ENCODE measurements at regions not wholly inside any gene's neighbourhood (a gene's known extent, or its start where the extent isn't known, plus 50 kb on each side); places are given as distances from the start of the nearest gene placed in this dataset.
"Not testable (repeated sequence)": the region's sequence is repeated elsewhere in the genome, so short reads cannot be mapped to it uniquely, and the experiment has no call there.

DNA sequence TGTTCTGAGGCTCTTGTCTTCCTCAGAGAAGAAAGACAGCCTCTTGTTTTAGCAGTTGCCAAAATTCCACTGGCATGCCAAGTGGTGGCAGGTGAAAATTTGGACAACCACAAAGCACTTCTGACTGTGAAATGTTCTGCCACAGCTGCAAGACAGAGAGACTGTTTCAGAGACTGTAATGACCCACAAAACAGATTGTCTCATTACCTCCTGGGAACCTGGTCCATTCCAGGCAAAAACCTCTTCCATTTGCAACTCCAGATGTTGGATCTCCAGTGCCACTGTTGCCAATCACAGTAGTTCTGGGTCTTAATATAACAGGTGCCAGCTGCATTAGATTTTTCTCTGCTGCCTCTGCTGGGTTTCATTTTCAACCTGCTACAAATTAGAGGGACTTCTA is 911.5 kb downstream of the UQCRFS1 start:
- no peak for DNase-seq

DNA sequence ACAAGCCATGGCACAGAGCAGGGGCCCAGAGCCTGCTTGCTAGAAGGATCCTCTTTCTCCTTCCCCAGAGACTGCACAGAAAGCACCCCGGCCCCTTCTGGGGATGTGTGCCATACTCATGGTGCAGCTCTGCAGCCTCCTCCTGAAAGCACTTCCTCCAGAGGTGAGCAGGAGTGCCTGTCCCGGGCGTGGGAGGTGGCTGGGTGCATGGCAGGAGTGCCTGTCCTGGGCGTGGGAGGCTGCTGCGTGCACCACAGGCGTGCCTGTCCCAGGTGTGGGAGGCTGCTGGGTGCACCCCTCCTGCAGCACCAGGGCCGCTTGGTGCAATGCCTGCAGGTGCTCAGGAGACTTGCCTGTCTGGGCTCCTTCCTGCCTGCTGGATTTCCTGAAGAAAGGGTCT is 913.3 kb downstream of the UQCRFS1 start:
- no peak for DNase-seq

DNA sequence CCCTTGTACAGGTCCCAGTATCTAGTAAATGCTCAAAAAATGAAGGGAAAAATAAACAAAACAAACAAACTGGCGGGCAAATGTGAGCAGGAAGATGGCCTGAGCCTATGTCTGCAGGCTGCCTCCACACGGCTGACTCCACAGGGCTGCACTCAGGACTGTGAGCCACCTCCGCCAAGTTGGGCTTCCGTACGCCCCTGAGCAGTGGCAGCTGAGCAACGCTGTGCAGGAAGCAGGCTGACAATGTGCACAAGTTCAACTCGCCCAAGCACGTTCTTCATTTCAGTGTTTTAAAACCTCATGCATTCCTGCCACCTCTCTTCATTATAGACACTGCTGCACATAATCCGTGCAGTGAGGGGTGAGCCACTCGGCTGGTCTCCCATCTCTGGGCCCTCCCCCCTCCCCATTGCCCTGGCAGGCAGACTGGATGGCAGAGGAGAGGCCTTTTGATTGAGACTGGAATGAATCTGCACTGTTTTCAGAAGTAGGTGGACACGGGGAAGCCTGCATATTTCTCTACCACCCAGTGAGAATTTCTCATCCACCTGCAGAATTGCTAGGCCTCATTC is 915.3 kb downstream of the UQCRFS1 start:
- no peak for DNase-seq

DNA sequence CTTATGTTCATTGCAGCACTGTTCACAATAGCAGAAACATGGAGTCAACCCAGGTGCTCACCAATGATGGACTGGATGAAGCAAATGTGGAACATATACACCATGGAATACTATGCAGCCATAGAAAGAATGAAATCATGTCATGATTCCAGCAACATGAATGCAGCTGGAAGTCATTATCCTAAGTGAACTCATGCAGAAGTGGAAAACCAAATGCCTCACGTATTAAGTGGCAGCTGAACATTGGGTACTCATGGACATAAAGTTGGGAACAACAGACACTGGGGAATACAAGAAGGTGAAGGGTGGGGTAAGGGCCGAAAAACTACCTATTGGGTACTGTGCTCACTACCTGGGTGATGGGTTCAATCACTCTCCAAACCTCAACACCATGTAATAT is 915.9 kb downstream of the UQCRFS1 start:
- no peak for DNase-seq

DNA sequence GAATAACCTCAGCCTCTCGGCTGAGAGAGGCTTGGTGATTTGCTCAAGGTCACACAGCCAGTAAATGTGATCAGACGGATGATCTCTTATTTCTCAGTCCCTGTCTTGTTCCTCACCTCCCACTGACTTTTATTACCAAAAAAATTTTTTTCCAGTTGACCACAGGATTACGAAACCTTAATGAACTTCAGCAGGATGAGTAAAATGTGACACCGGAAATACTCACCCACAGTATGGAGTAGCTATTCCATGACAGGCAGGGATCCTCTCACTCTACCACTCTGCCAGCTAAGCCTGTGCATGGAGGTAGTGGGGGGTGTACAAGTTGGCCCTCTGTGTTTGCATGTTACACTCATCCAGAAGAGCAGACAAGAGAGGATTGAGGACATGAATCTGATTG is 916.4 kb downstream of the UQCRFS1 start:
- DNase-seq = no peak

DNA sequence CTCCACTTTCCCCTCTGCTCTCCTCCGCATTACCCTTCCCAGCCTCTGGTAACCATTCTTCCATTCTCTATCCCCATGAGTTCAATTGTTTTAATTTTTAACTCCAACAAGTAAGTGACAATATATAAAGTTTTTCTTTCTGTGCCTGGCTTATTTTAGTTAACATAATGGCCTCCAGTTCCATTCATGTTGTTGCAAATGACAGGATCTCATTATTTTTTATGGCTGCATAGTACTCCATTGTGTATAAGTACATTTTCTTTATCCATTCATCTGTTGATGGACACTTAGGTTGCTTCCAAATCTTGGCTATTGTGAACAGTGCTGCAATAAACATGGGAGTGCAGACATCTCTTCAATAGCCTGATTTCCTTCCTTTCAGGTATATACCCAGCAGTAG is 918.0 kb downstream of the UQCRFS1 start:
- DNase-seq = not testable (repeated sequence)

DNA sequence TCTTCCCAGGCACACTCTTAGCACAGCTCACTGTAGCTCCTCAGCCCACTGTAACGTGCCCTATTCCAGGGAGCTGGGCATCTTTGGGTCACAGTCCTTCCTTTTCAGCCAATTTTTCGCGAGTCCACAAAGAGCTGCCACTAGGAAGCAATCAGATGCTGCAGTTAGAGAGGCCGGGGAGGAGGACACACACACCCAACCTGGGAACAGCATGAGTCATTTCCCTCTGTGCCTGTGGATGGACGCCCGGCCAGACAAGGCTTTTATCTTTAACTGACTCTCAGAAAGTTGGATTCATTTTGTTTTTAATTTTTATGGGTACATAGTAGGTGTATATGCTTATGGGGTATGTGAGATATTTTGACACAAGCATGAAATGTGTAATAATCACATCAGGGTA is 918.6 kb downstream of the UQCRFS1 start:
- no peak for DNase-seq

DNA sequence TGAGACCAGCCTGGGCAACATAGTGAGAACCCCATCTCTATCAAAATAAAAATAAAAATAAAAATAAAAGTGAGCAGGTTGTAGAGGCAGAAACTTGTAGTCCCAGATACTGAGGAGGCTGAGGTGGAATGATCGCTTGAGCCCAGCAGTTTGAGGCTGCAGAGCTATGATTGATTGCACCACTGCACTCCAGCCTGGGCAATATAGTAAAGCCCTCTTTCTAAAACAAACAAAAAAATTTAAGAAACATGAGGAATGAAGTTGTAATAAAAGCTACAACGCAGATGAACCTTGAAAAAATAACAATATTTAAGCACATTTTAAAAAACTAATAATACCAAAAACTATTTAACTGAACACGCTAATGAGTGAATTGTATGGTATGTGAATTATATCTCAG is 919.3 kb downstream of the UQCRFS1 start:
- no peak for DNase-seq

DNA sequence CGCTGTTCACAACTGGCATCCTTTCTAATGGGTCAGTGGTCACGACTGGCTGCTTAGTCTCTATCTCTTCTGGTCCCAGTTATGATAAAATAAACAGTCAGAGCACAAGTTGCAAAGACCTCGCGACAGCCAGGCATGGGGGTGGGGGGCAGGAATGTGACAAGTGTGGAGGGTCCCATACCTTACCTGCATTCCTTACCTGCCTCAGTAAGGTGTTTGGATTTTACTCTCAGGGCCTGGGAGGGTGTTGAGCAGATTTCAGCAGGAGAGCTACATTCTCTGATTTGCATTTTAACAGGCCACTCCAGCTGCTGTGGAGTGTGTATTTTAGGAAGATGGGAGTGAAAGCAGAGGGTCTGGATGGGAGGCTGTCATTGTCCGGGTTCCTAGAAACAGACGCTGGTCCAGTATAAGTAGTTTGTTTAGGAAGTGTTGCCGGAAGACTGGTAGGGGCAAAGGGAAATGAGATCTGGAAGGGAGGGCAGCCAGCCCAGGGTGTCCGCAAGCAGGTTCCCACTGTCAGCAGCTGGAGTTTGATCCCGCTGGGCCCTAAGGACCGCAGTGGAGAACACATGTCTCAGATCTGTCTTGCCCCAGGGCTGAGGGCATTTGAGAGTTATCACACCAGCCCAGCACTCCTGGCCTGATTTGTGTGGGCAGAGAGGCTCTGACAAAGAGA is 920.0 kb downstream of the UQCRFS1 start:
- peak; percentile 84 for DNase-seq

DNA sequence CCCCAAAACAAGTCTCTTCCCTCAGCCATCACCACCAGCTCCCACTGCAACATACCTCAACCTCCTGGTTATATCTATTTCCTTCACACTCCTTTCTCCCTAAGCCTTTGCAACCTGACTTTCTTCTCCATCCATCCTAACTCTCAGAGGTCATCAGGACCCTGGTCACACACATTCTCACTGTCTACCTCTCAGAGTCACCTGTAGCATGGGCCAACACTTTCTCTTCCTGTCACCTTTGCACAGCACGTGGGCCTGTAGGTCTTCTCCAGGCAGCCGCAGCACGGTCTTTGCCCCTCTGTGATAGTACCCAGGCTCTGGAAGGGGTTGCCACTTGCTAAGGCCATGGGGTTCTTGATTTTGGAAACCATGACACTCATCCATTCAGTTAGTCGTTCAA is 921.1 kb downstream of the UQCRFS1 start:
- DNase-seq = no peak

DNA sequence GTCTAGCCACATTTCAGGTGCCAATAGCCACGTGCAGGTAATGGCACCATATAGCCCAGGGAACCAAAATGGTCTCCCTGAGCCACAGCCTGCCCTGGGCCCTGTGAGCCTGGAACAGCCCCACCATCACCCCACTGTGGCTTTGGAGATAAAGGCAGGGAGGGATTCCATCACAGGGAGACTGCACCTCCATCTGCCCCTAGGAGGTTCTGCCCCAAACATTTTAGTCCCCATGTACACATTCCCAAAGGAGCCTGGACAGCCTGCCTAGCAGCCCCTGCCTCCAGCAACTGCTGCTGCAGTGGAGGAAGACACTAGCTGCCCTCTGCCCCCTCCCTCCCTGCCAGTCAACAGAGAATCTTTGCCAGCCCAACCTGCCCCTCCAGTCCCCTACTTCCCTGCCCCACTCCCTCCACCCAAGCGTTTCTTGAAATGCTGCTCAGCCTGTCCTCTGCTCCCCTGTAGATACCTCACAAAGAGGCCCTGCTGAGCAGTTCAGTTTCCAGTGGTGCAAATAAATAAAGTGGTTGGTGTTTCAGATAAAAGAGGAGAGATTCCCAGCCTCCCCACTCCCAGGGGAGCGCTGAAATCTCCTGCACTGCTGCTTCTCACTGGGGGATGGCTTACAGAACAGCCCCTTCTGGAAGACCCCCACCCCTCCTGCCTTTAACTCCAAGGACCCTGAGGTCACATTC is 921.8 kb downstream of the UQCRFS1 start:
- peak; percentile 50 for DNase-seq

DNA sequence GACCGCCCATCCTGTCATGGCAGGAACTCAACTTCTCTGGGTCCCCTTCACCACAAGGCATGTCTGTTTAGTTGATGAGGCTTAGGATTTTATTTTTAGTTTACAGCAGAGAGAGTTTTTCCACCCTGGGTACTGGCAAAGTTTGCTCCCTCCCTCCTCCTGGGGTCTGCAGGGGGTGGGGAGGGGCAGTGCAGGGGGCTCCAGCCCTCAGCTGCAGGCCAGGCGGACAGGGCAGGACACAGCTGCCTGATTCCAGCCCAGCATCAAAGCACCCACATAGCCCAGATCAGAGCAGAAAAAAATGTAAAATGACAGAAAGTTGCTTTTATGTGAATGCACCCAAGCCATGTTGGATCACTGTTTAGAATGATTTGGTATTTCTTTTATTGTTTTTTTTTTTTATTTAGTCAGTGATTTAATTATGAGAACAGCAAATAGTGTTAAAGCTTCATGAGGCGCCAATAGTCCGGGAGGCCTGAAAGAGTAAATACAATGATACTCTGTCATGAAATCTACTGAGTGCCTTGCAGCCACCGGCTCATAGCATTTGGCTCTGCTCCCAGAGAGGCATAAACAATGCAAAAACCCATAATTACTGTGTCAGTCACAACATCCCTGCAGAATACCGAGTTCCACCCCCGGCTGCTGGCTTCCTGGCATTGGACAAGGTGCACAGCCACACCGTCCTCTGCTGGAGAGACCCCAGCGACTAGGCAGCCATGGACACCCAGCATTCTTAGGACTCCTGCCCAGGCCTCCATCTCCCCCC is 923.5 kb downstream of the UQCRFS1 start:
- DNase-seq = peak; percentile 89

DNA sequence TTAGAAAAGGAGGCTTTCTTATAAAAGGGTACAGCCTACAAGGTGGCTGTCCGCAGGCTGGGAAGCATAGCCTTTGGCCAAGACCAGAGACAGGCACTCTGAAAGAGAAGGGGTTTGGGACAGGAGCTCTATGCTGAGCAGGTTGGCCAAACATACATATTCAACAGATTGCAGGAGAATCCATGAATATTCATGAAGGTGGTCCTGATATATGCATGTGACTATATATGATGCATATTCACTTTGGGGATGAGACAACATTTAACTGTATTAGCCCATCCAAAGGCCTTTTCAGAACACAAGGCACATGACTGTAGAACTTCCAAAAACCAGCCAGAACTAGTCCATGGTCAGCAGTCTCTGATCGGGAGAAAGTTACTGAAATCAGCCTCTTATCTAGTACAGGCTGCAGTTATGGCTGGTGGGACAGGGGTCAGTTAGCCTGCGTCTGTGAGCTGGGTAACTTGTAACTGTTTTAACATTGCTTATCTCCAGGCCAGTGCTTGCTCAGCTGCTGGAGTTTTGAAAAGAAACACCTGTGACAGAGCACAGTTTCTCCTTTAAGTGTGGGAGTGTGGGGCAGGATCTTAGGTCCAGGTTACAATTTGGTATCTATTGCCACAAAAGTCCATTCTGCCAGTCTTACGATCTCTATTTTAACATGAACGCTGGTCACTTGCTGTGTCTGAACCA is 924.2 kb downstream of the UQCRFS1 start:
- DNase-seq = no peak

DNA sequence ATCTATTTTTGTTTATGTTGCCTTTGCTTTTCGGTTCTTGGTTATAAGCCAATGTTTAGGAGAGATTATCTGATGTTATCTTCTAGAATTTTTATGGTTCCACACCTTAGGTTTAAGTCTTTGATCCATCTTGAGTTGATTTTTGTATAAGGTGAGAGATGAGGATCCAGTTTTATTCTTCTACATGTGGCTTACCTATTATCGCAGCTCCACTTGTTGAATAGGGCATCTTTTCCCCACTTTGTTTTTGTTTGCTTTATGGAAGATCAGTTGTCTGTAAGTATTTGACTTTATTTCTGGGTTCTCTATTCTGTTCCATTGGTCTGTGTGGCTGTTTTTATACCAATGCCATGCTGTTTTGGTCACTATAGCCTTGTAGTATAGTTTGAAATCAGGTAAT is 927.0 kb downstream of the UQCRFS1 start:
- no peak for DNase-seq

DNA sequence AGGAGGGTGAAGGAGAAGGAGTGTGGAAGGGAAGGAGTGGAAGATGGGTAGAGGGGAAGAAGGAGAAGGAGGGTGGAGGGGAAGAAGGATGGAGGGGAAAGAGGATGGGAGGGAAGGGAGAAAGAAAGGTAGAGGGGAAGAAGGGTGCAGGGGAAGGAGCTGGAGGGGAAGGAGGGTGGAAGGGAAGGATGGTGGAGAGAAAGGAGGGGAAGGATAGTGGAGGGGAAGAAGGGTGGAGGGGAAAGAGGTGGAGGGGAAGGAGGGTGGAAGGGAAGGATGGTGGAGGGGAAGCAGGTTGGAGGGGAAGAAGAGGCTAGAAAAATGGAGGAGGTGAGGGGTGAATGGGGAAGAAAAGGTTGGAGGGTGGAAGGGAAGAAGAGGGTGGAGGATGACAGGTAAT is 927.9 kb downstream of the UQCRFS1 start:
- DNase-seq = no peak

DNA sequence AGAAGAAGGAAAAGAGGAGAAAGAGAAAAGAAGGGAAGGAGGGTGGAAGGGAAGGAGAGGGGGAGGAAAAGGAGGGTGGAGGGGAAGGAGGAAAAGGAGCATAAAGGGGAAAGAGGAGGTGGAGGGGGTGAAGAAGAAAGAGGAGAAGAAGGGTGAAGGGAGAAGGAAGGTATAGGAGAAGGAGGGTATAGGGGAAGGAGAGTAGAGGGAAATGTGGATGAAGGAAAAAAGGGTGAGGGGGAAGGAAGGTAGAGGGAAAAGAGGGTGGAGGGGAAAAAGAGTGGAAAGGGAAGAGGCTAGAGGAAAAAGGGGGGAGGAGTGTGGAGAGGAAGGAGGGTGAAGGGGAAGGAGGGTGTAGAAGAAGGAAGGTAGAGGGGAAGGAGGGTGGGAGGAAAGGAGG is 928.6 kb downstream of the UQCRFS1 start:
- DNase-seq = no peak

DNA sequence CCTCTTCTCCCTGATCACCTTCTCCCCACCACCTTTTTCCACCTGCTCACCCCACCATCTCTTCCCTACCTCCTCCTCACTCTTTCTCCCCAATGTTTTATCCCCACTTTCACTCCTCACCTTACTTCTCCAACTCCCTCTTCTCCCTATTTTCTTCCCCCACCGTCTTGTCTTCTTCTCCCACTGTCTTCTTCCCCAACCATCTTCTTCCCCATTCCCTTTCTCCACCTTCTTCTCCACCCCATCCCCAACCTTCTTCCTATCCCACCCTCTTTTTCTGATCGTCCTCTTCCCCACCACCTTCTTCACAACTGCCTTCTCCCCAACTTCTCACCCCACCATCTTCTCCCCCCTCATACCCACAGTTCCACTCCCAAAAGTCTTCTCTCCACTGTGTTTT is 929.4 kb downstream of the UQCRFS1 start:
- no peak for DNase-seq

DNA sequence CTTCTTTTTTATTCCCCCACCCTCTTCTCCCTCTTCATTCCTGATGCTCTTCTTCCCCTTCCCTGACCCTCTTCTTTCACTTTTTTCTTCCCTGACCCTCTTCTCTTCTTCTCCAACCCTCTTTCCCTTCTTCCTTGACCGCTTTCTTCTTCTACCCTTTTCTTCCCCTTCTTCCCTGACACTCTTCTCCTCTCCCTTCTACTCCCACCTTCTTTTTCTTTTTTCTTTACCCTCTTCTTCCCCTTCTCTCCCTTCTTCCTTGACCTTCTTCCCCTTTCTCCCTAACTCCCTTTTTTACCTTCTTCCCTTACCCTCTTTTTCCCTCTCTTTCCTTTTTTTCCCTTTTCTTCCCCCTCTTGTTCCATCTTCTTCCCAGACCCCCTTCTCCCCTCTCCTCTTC is 931.3 kb downstream of the UQCRFS1 start:
- no peak for DNase-seq

DNA sequence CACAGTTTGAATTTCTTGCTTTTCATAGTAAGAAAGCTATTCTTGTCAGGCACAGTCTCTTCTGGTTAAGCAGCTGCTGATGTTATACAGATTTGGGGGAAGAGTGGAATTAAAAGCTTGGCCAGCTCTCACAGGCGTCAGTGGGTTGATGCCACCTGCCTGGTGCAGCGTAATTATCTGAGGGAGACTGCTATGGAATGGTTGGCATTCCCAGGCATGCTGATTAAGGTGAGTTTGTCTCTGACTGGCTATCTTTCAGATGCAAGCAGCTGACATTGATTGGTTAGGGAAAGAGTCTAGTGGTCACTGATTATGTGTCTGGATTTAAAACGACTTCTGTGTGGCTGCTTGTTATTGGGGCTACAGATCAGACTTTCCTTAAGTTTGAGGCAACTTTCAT is 948.4 kb downstream of the UQCRFS1 start:
- no peak for DNase-seq

DNA sequence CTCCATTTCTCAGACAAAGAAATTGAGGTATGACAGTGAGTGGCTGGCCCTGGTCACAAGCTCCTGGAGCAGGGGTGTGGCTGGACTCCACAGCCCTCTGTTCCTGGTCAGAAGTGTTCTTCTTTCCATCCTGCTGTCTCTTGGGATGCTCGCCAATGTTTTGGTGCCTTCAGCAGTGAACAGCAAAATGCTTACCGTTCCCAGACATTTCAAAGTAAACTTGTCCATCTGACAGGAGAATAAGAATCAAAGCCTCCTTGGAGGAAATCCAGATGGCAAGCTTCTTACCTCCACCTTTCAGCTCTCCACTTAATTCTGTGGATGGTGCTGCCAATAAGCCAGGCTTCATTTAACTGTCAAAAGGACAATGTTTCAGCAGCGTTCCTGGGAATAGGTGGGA is 954.1 kb downstream of the UQCRFS1 start:
- no peak for DNase-seq

DNA sequence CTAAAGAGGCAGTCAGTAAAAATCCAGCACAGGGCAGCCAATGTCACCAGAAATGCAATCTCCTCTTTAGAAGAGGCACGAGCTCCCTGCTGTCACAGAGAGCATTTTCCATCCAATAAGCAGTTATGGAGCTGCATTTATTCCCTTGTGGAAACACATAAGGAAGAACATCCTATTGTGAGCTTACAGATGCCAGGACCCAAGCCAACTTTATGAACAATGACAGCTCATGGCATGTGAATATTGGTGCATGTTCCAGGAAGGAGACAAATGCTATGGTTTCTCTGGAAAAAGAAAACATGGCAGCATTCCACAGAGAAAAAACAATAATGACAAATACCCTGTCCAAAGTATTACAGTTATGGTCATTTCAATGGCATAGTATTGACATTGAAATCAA is 955.6 kb downstream of the UQCRFS1 start:
- no peak for DNase-seq

DNA sequence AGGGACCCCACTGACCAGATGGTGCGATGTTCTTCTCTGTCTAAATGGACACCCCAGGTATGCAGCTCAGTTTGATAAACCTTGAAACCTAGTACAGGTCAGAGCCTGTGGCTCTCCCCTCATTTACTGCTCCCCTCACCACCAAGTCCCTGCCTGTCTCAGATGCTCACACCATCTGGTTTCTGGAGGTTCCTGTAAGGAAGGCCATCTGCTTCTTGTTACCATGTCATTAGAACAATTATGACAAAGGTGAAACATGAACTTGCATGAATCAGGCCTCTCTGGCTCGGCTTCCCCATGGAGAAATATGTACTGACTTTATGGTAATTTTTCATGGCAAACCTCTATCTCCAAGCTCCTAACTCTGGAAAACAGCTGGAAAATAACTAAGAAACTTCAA is 965.7 kb downstream of the UQCRFS1 start:
- DNase-seq = no peak

DNA sequence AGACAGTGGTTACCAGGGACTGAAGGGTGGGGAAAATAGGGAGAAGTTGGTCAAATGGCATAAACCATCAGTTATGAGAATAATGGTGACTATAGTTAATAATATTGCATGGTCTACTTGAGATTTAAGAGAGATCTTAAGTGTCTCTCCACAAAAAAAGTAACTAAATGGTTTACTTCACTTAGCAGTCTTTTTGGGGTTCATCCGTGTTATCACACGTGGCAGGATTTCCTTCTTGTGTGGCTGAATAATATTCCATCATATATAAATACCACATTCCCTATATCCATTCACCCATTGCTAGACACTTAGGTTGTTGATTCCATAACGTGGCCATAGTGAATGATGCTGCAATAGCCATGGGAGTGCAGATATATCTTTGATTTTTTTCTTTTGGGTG is 967.0 kb downstream of the UQCRFS1 start:
- DNase-seq = no peak

Data from NCI-H1092 treated with DMSO at 0.1 percent for 48 hours (cell line).